Activated CD4-positive, alpha-beta memory T cell treated with anti-CD3 and anti-CD28 coated beads for 36 hours (primary cell): ENCODE measurements at regions not wholly inside any gene's neighbourhood (a gene's known extent, or its start where the extent isn't known, plus 50 kb on each side); places are given as distances from the start of the nearest gene placed in this dataset.

Experiments used
- CTCF ChIA-PET: fragments of 350-600 bp; sonication (Branson Sonifier 250); formaldehyde crosslinking; loops from one replicate; lab custom pipeline; 2021; ENCODE audit warnings: antibody characterized with exemption, inconsistent platforms; lab: Charles Lee
- POLR2A ChIA-PET: fragments of 350-600 bp; sonication (Branson Sonifier 250); formaldehyde crosslinking; loops from one replicate; lab custom pipeline; 2021; ENCODE audit warnings: antibody characterized with exemption; lab: Charles Lee
- DNase-seq: peaks from one replicate; pipeline ENCODE4 v3.0.0-alpha.2; 2020
- H3K27ac Mint-ChIP-seq: one replicate; pipeline ENCODE4 v1.8.0; 2021; ENCODE audit warnings: mixed read lengths
- H3K27me3 Mint-ChIP-seq: one replicate; pipeline ENCODE4 v1.8.0; 2021; ENCODE audit warnings: mixed read lengths
- H3K36me3 Mint-ChIP-seq: one replicate; pipeline ENCODE4 v1.8.0; 2021; ENCODE audit warnings: mixed read lengths
- H3K4me1 Mint-ChIP-seq: one replicate; pipeline ENCODE4 v1.8.0; 2021; ENCODE audit warnings: low read depth, mixed read lengths
- H3K4me3 Mint-ChIP-seq: one replicate; pipeline ENCODE4 v1.8.0; 2021; ENCODE audit warnings: mild to moderate bottlenecking, mixed read lengths
- H3K9me3 Mint-ChIP-seq: one replicate; pipeline ENCODE4 v1.8.0; 2021; ENCODE audit warnings: mixed read lengths
- intact Hi-C: fragments of 100-400 bp; cut with micrococcal nuclease; formaldehyde crosslinking; loops from one replicate; pipeline ENCODE4 v1.15.1; 2023

DNA sequence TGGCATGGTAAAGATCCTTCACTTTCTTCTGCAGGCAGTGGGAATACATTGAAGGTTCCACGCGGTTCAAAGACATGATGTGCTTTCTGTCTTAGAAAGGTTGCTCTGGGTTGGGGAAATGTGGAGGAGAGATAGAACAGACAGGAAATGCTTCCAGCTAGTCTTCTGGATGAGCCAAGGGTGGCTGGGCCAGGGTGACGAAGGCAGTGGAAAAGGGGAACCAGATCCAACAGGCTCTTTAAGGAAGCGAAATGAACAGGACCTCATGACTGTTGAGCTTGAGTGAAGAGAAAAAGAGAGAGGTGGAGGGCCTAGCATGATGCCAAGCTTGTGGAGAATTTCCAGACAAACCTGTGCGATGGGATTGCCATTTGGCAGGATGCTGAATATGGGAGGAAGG lies 56.4 kb upstream of the LMO1 start:
- POLR2A ChIA-PET, result no interaction called here
- no peak overlapping the region for H3K27ac Mint-ChIP-seq
- no peaks in the 10 kb centered on the region for H3K9me3 Mint-ChIP-seq
- no peak for DNase-seq
- H3K36me3 Mint-ChIP-seq, result no peaks in the 10 kb centered on the region
- H3K4me3 Mint-ChIP-seq, result no peak overlapping the region
- H3K27me3 Mint-ChIP-seq, result peaks cover 12% of the 10 kb centered on the region
- CTCF ChIA-PET, result no interaction called here
- H3K4me1 Mint-ChIP-seq, result no peaks in the 10 kb centered on the region
- intact Hi-C loops, result no loop called here

DNA sequence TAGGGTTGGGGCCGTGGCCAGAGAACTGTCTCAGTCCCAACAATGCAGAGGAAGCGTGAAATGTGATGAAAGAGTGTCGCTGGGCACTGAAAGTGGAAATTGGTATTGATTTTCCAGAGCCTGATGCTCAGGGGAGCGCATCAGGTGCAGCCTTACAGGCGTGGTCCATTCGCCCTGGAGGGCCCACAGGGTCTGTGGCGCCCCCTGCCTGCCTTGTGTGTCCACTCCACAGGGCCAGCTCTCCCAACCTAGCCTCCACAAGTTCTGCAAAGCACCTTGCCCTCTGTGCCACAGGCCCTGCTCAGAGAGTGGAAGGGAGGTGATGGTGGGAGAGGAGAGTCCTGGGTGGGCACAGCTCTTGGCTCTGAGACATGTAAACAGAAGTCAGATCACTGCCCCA lies 54.9 kb upstream of the LMO1 start:
- Mint-ChIP-seq H3K27me3 (peaks cover 12% of the 10 kb centered on the region), H3K4me1 (no peaks in the 10 kb centered on the region), H3K27ac (no peak overlapping the region), H3K4me3 (no peak overlapping the region), H3K36me3 (no peaks in the 10 kb centered on the region), H3K9me3 (no peaks in the 10 kb centered on the region)
- CTCF ChIA-PET, result no interaction called here
- intact Hi-C loops, result loop anchor here (10.0 kb wide), 1 partner anchor 94 kb away; no protein-coding TSS in a partner anchor
- DNase-seq, result peak; percentile 16
- POLR2A ChIA-PET, result no interaction called here

DNA sequence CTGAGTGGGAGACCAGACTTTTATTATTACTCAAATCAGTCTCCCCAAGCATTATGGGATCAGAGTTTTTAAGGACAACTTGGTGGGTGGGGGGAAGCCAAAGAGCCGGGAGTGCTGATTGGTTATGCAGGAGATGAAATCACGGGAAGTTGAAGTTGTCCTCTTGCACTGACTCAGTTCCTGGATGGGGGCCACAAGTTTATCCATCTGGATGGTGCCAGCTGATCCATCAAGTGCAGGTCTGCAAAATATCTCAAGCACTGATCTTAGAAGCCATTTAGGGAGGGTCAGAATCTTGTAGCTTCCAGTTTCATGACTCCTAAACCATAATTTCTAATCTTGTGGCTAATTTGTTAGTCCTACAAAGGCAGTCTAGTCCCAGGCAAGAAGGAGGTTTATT lies 53.5 kb upstream of the LMO1 start:
- intact Hi-C loops, result loop anchor here (10.0 kb wide), 1 partner anchor 92 kb away; no protein-coding TSS in a partner anchor
- ChIA-PET CTCF (interaction anchor here (0.8 kb wide), 1 partner anchor 218 kb away, joined by 3 read pairs; no protein-coding TSS in a partner anchor), POLR2A (no interaction called here)
- DNase-seq, result no peak
- H3K27me3 Mint-ChIP-seq, result peaks cover 12% of the 10 kb centered on the region
- no peak overlapping the region for H3K27ac Mint-ChIP-seq
- H3K36me3 Mint-ChIP-seq, result no peaks in the 10 kb centered on the region
- H3K4me1 Mint-ChIP-seq, result no peaks in the 10 kb centered on the region
- no peaks in the 10 kb centered on the region for H3K9me3 Mint-ChIP-seq
- no peak overlapping the region for H3K4me3 Mint-ChIP-seq

DNA sequence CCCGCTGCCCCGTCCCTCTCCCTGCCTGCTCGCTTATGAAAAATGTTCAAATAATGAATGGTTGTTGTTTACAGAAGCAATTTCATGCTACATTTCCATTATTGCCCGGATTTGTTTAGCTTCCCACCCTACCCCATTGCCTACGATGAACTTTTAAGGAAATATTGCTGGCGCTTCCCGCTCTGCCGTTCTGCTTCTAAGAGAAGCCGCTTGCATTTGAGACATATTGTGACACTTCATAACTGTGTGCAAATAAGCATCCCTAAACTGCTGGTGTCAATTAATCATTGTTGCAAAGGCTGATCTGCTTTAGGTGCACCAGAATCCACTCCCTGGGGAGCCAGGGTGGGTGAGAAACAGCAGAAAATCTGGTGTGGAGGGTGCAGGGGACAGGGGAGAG lies 52.3 kb upstream of the LMO1 start:
- H3K9me3 Mint-ChIP-seq, result no peaks in the 10 kb centered on the region
- H3K36me3 Mint-ChIP-seq, result no peaks in the 10 kb centered on the region
- ChIA-PET POLR2A (no interaction called here), CTCF (no interaction called here)
- intact Hi-C loops, result loop anchor here (10.0 kb wide), 1 partner anchor 91 kb away; no protein-coding TSS in a partner anchor
- H3K4me3 Mint-ChIP-seq, result no peak overlapping the region
- H3K27me3 Mint-ChIP-seq, result peaks cover 12% of the 10 kb centered on the region
- H3K4me1 Mint-ChIP-seq, result no peaks in the 10 kb centered on the region
- H3K27ac Mint-ChIP-seq, result no peak overlapping the region
- DNase-seq, result no peak

DNA sequence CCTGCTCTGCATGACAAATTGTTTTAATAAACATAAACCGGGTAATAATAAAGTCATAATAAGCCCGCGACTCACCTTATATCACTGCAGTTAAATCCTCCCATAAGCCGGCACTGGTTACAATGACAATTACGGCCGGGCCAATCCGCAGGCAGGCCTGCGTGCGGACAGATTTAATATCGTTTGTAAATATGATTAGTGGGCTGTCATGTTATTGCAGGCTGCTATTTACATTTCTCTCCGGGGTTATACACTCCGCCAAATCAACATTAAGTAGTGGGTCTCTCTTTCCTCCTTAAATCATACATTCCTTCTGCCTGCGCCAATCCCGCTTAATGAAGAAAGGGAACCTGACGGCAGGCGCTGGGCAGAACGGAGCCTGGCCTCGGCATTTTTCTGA lies 51.8 kb upstream of the LMO1 start:
- intact Hi-C loops, result loop anchor here (10.0 kb wide), 1 partner anchor 91 kb away; no protein-coding TSS in a partner anchor
- no peak overlapping the region for H3K4me3 Mint-ChIP-seq
- no peak overlapping the region for H3K27ac Mint-ChIP-seq
- no peaks in the 10 kb centered on the region for H3K9me3 Mint-ChIP-seq
- ChIA-PET CTCF (no interaction called here), POLR2A (interaction anchor here (0.6 kb wide), 1 partner anchor 15 kb away, joined by 3 read pairs; no protein-coding TSS in a partner anchor)
- no peak for DNase-seq
- peaks cover 11% of the 10 kb centered on the region for H3K27me3 Mint-ChIP-seq
- H3K36me3 Mint-ChIP-seq, result no peaks in the 10 kb centered on the region
- no peaks in the 10 kb centered on the region for H3K4me1 Mint-ChIP-seq

DNA sequence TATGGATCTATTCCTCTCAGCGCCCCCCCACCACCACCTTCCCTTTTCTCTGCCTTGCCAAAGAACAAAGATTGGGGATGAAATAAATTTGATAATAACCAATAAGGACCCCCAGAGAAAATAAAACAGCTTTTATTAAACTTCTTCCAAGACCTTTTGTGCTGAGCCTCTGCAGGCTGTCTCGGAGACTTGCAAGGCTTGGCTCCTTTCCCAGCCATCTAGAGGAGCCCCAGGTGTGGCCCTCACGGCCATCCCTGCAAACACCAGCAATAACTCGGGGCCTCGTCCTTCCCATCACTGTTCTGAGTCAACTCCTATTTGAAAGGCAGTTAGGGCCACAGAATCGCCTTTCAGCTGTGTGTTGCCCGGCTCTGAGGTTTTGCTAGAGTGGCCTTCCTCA lies 51.2 kb upstream of the LMO1 start:
- POLR2A ChIA-PET, result interaction anchor here (0.6 kb wide), 1 partner anchor 14 kb away, joined by 3 read pairs; no protein-coding TSS in a partner anchor
- CTCF ChIA-PET, result no interaction called here
- no peak for DNase-seq
- H3K4me3 Mint-ChIP-seq, result no peak overlapping the region
- intact Hi-C loops, result loop anchor here (10.0 kb wide), 1 partner anchor 90 kb away; no protein-coding TSS in a partner anchor
- no peaks in the 10 kb centered on the region for H3K4me1 Mint-ChIP-seq
- H3K36me3 Mint-ChIP-seq, result no peaks in the 10 kb centered on the region
- H3K27me3 Mint-ChIP-seq, result peaks cover 6% of the 10 kb centered on the region
- no peak overlapping the region for H3K27ac Mint-ChIP-seq
- H3K9me3 Mint-ChIP-seq, result no peaks in the 10 kb centered on the region

DNA sequence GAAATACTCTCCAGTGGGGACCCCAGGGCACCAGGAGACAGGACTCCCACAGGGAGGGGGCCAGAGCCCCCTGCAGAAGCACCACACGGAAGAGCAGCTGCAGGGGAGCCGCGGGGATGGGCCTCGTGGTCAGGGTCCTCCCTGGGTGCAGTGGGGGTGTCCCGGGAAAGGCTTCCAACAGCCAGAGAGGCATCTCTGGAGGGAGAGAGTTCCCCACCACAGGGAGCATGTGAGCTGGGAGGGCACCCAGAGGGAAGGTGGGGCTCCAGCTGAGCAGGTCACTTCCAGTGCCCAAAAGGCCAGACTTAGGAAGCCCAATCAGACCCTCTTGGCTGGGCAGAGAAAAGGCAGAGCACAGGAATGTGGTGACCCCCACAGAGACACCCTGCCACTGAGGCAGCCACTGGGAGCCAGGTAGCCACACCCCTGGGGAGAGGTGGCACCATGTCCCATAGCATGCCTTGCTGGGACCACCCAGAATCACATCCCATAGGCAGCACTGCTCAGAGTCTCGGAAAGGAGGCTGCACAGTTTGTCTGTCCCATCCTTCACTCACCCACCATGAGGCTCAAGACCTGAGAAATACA lies 49.9 kb upstream of the LMO1 start:
- Mint-ChIP-seq H3K4me1 (no peaks in the 10 kb centered on the region), H3K36me3 (no peaks in the 10 kb centered on the region), H3K4me3 (no peak overlapping the region), H3K27me3 (peaks cover 3% of the 10 kb centered on the region), H3K27ac (no peak overlapping the region), H3K9me3 (no peaks in the 10 kb centered on the region)
- no peak for DNase-seq
- POLR2A ChIA-PET, result no interaction called here
- intact Hi-C loops, result loop anchor here (10.0 kb wide), 1 partner anchor 89 kb away; no protein-coding TSS in a partner anchor
- CTCF ChIA-PET, result no interaction called here
